SK-N-SH treated with all-trans-retinoic acid at 6 μM for 48 hours (cell line): ENCODE measurements at regions not wholly inside any gene's neighbourhood (a gene's known extent, or its start where the extent isn't known, plus 50 kb on each side); places are given as distances from the start of the nearest gene placed in this dataset.

ENCODE experiments used
- ATAC-seq: fragments of 200-7000 bp; cut with Tn5 transposase; 3 replicates; pipeline ENCODE4 v1.9.1; 2020; ENCODE audit warnings: mild to moderate bottlenecking, moderate library complexity
- ARNTL ChIP-seq: fragments of 450-650 bp; formaldehyde crosslinking; IDR thresholded peaks from 2 replicates; pipeline ENCODE4 v1.5.0; 2020; ENCODE audit warnings: low read depth, mild to moderate bottlenecking, moderate library complexity, borderline replicate concordance
- BACH2 ChIP-seq: fragments of 250-450 bp; sonication (Bioruptor Pico); IDR thresholded peaks from 2 replicates; pipeline ENCODE4 v1.9.0; 2021; ENCODE audit warnings: mild to moderate bottlenecking, borderline replicate concordance
- CREB5 ChIP-seq: fragments of 250-450 bp; sonication (Bioruptor Pico); IDR thresholded peaks from 2 replicates; pipeline ENCODE4 v1.5.1; 2020; ENCODE audit warnings: low read depth, mild to moderate bottlenecking, moderate library complexity
- CSDC2 ChIP-seq: fragments of 250-450 bp; sonication (Bioruptor Pico); IDR thresholded peaks from 2 replicates; pipeline ENCODE4 v1.5.0; 2020; ENCODE audit warnings: mild to moderate bottlenecking, moderate library complexity
- ESRRG ChIP-seq: fragments of 250-450 bp; sonication (Bioruptor Pico); IDR thresholded peaks from 2 replicates; pipeline ENCODE4 v1.6.1; 2021; ENCODE audit warnings: mild to moderate bottlenecking
- GLIS3 ChIP-seq: fragments of 250-450 bp; sonication (Bioruptor Pico); IDR thresholded peaks from 2 replicates; pipeline ENCODE4 v1.5.0; 2020; ENCODE audit warnings: mild to moderate bottlenecking, moderate library complexity
- ISL1 ChIP-seq: fragments of 250-450 bp; sonication (Bioruptor Pico); IDR thresholded peaks from 2 replicates; pipeline ENCODE4 v2.1.2; 2022; ENCODE audit warnings: mild to moderate bottlenecking, moderate library complexity
- OSR1 ChIP-seq: fragments of 250-450 bp; sonication (Bioruptor Pico); IDR thresholded peaks from 2 replicates; pipeline ENCODE4 v1.8.0; 2022; ENCODE audit warnings: moderate library complexity, mild to moderate bottlenecking, inconsistent platforms
- POU6F1 ChIP-seq: fragments of 250-450 bp; sonication (Bioruptor Pico); IDR thresholded peaks from 2 replicates; pipeline ENCODE4 v1.8.0; 2021; ENCODE audit warnings: low read depth, mild to moderate bottlenecking, moderate library complexity, borderline replicate concordance
- PPARA ChIP-seq: fragments of 250-450 bp; sonication (Bioruptor Pico); IDR thresholded peaks from 2 replicates; pipeline ENCODE4 v1.5.0; 2020; ENCODE audit warnings: mild to moderate bottlenecking, borderline replicate concordance
- SNAI2 ChIP-seq: fragments of 250-450 bp; sonication (Bioruptor Pico); IDR thresholded peaks from 2 replicates; pipeline ENCODE4 v1.5.0; 2020; ENCODE audit warnings: mild to moderate bottlenecking, moderate library complexity
- TCF4 ChIP-seq: fragments of 250-450 bp; sonication (Bioruptor Pico); IDR thresholded peaks from 2 replicates; pipeline ENCODE4 v1.8.0; 2021; ENCODE audit warnings: mild to moderate bottlenecking, moderate library complexity, borderline replicate concordance
- TOX ChIP-seq: fragments of 250-450 bp; sonication (Bioruptor Pico); IDR thresholded peaks from 2 replicates; pipeline ENCODE4 v1.8.0; 2021; ENCODE audit warnings: mild to moderate bottlenecking, moderate library complexity, borderline replicate concordance
- ZC3H10 ChIP-seq: fragments of 250-450 bp; sonication (Bioruptor Pico); IDR thresholded peaks from 2 replicates; pipeline ENCODE4 v1.5.1; 2021; ENCODE audit warnings: mild to moderate bottlenecking, moderate library complexity
- ZFP3 ChIP-seq: fragments of 250-450 bp; sonication (Bioruptor Pico); IDR thresholded peaks from 2 replicates; pipeline ENCODE4 v1.5.0; 2020; ENCODE audit warnings: mild to moderate bottlenecking, moderate library complexity
- ZFP30 ChIP-seq: fragments of 450-650 bp; formaldehyde crosslinking; IDR thresholded peaks from 2 replicates; pipeline ENCODE4 v1.5.0; 2022; ENCODE audit warnings: mild to moderate bottlenecking, moderate library complexity
- ZNF565 ChIP-seq: fragments of 450-650 bp; formaldehyde crosslinking; conservative IDR thresholded peaks from 2 replicates; pipeline ENCODE4 v1.5.0; 2020; ENCODE audit warnings: low read depth, mild to moderate bottlenecking, moderate library complexity
- ZNF8 ChIP-seq: fragments of 450-650 bp; formaldehyde crosslinking; IDR thresholded peaks from 2 replicates; pipeline ENCODE4 v1.5.0; 2020; ENCODE audit warnings: mild to moderate bottlenecking, moderate library complexity
- TF ChIP-seq, protein P1 (sequence below): fragments of 250-450 bp; sonication (Bioruptor Pico); IDR thresholded peaks from 2 replicates; pipeline ENCODE4 v1.8.0; 2020; ENCODE audit warnings: mild to moderate bottlenecking, moderate library complexity, borderline replicate concordance
- TF ChIP-seq, protein P2 (sequence below): fragments of 250-450 bp; sonication (Bioruptor Pico); IDR thresholded peaks from 2 replicates; pipeline ENCODE4 v1.5.1; 2021; ENCODE audit warnings: mild to moderate bottlenecking, moderate library complexity

GRCh38 chr3:189516039-189516438, 115.2 kb upstream of the TP63 start:
- ATAC-seq = no peak

DNA sequence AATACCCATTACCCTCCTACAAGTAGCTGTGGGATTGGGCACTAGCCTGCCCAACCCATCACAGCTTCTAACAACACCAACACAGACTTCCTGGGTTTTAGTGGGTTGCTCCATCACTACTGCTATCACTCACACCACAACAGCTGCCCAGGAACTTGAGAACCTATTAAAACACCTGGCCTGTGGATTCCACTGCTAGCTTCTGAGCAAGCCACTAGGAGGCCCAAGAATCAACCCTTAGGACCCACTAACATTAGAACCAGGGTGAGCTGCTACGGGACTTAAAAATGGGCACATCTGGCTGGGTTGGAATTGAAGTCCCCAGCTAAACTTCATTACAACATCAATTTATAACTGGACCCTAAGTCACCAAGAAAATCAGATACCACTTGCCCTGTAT, 113.2 kb upstream of the TP63 start:
- ATAC-seq = no peak

More at GRCh38 chr3:189516039-189516438, 115.2 kb upstream of the TP63 start:
- no peak for TF ChIP-seq ZFP3 (CRISPR knock-in tag)
- TF ChIP-seq, protein P1, sequence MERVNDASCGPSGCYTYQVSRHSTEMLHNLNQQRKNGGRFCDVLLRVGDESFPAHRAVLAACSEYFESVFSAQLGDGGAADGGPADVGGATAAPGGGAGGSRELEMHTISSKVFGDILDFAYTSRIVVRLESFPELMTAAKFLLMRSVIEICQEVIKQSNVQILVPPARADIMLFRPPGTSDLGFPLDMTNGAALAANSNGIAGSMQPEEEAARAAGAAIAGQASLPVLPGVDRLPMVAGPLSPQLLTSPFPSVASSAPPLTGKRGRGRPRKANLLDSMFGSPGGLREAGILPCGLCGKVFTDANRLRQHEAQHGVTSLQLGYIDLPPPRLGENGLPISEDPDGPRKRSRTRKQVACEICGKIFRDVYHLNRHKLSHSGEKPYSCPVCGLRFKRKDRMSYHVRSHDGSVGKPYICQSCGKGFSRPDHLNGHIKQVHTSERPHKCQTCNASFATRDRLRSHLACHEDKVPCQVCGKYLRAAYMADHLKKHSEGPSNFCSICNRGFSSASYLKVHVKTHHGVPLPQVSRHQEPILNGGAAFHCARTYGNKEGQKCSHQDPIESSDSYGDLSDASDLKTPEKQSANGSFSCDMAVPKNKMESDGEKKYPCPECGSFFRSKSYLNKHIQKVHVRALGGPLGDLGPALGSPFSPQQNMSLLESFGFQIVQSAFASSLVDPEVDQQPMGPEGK (CRISPR knock-in tag) = no peak

DNA sequence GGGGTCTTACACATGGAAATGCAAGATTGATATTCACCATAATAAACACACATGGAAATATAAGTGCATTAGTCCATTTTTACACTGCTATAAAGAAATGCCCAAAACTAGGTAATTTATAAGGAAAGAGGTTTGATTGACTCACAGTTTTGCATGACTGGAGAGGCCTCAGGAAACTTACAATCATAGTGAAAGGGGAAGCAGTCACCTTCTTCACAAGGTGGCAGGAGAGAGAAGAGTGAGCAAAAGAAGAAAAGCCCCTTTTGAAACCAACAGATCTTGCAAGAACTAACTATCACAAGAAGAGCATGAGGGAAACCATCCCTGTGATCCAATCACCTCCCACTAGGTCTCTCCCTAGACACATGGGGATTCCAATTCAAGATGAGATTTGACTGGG, 111.7 kb upstream of the TP63 start:
- ATAC-seq = no peak
- no peak for TF ChIP-seq POU6F1 (CRISPR knock-in tag)
- TF ChIP-seq SNAI2 (CRISPR knock-in tag) = no peak
- TF ChIP-seq ZFP3 (CRISPR knock-in tag) = no peak
- TF ChIP-seq ARNTL (CRISPR knock-in tag) = no peak
- no peak for TF ChIP-seq TCF4
- no peak for TF ChIP-seq ZFP30 (CRISPR knock-in tag)
- TF ChIP-seq CREB5 (CRISPR knock-in tag) = no peak
- no peak for TF ChIP-seq CSDC2 (CRISPR knock-in tag)
- TF ChIP-seq OSR1 (CRISPR knock-in tag) = no peak
- no peak for TF ChIP-seq TOX (CRISPR knock-in tag)
- TF ChIP-seq, protein P1 (CRISPR knock-in tag) = no peak
- TF ChIP-seq ESRRG (CRISPR knock-in tag) = no peak
- TF ChIP-seq ZC3H10 = no peak

More for the DNA sequence above, 113.2 kb upstream of the TP63 start:
- TF ChIP-seq GLIS3 (no peak), ISL1 (CRISPR knock-in tag) (no peak), ZC3H10 (no peak), ZNF8 (no peak), ESRRG (CRISPR knock-in tag) (no peak), SNAI2 (CRISPR knock-in tag) (no peak), ARNTL (CRISPR knock-in tag) (no peak), BACH2 (CRISPR knock-in tag) (no peak), PPARA (CRISPR knock-in tag) (no peak), TOX (CRISPR knock-in tag) (no peak), CREB5 (CRISPR knock-in tag) (no peak)

- no peak for ATAC-seq
- TF ChIP-seq, protein P2, sequence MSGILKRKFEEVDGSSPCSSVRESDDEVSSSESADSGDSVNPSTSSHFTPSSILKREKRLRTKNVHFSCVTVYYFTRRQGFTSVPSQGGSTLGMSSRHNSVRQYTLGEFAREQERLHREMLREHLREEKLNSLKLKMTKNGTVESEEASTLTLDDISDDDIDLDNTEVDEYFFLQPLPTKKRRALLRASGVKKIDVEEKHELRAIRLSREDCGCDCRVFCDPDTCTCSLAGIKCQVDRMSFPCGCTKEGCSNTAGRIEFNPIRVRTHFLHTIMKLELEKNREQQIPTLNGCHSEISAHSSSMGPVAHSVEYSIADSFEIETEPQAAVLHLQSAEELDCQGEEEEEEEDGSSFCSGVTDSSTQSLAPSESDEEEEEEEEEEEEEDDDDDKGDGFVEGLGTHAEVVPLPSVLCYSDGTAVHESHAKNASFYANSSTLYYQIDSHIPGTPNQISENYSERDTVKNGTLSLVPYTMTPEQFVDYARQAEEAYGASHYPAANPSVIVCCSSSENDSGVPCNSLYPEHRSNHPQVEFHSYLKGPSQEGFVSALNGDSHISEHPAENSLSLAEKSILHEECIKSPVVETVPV (CRISPR knock-in tag) = no peak
- TF ChIP-seq ZNF565 (no peak), ESRRG (CRISPR knock-in tag) (no peak), SNAI2 (CRISPR knock-in tag) (no peak), PPARA (CRISPR knock-in tag) (no peak), CREB5 (CRISPR knock-in tag) (no peak), GLIS3 (no peak), ZC3H10 (no peak), ZNF8 (no peak), POU6F1 (CRISPR knock-in tag) (no peak)
- TF ChIP-seq, protein P1 (CRISPR knock-in tag) = no peak
These were observed 101.7 kb upstream of the TP63 start for GRCh38 chr3:189529468-189529867.
